Lung (tissue), 11 donors: ENCODE measurements at regions not wholly inside any gene's neighbourhood (a gene's known extent, or its start where the extent isn't known, plus 50 kb on each side); places are given as distances from the start of the nearest gene placed in this dataset.

ENCODE experiments used
- ATAC-seq: fragments of 200-7000 bp; cut with Tn5 transposase; one replicate; pipeline ENCODE4 v1.9.1; 2020; ENCODE audit warnings: moderate number of reproducible peaks; ENCODE audit not compliant: insufficient read depth, low FRiP score
- DNase-seq, 3 donors: peaks; one replicate each; pipeline ENCODE4 v3.0.0-alpha.2; 2013 to 2017
- H3K27ac ChIP-seq, 2 donors: one replicate each; pipeline ENCODE4 v1.5.1; 2013; ENCODE audit warnings: mild to moderate bottlenecking in 2 of 2, moderate library complexity in 2 of 2, control low read depth in 1 of 2, inconsistent platforms in 1 of 2, low read depth in 1 of 2, low read length in 1 of 2
- H3K27me3 ChIP-seq, 3 donors: one replicate each; pipeline ENCODE4 v1.5.1; 2013; ENCODE audit warnings: low read length in 2 of 3; ENCODE audit not compliant: control insufficient read depth in 3 of 3, insufficient read depth in 3 of 3
- H3K36me3 ChIP-seq, 4 donors: one replicate each; pipeline ENCODE4 v1.5.1; 2013; ENCODE audit warnings: low read length in 4 of 4, mild to moderate bottlenecking in 1 of 4, moderate library complexity in 1 of 4; ENCODE audit not compliant: control insufficient read depth in 4 of 4, insufficient read depth in 4 of 4
- H3K4me1 ChIP-seq, 5 donors: one replicate each; pipeline ENCODE4 v1.5.1; 2013; ENCODE audit warnings: low read length in 5 of 5, mild to moderate bottlenecking in 2 of 5, moderate library complexity in 1 of 5; ENCODE audit not compliant: control insufficient read depth in 5 of 5, insufficient read depth in 5 of 5
- H3K4me3 ChIP-seq: one replicate; pipeline ENCODE4 v1.5.1; 2013; ENCODE audit warnings: mild to moderate bottlenecking, control low read depth, moderate library complexity
- H3K9ac ChIP-seq, 2 donors: one replicate each; pipeline ENCODE4 v1.5.1; 2013; ENCODE audit warnings: low read length in 2 of 2, control low read depth in 1 of 2; ENCODE audit not compliant: insufficient read depth in 1 of 2
- H3K9me3 ChIP-seq, 4 donors: one replicate each; pipeline ENCODE4 v1.5.1; 2013; ENCODE audit warnings: low read length in 3 of 4, mild to moderate bottlenecking in 1 of 4, moderate library complexity in 1 of 4; ENCODE audit not compliant: control insufficient read depth in 4 of 4, insufficient read depth in 3 of 4
- WGBS, 2 donors: extraction: QIAGEN DNeasy Blood & Tissue Kit; methylation state at CpG; one replicate each; pipeline ENCODE4 v1.1.7; 2013; 5-methylcytosine and 5-hydroxymethylcytosine counted together
- TF ChIP-seq, protein P1 (sequence below): IDR thresholded peaks from 2 replicates; pipeline ENCODE4 v1.5.1; 2012; ENCODE audit warnings: mild to moderate bottlenecking; ENCODE audit errors: control extremely low read depth, extremely low read depth
- donor health status: control.
- donor health status: control.
- donor health status: Bipolar disorder and iron deficiency.
- donor health status: healthy.
- donor health status: DM: yes; HTN: yes; CAD: no.

DNA sequence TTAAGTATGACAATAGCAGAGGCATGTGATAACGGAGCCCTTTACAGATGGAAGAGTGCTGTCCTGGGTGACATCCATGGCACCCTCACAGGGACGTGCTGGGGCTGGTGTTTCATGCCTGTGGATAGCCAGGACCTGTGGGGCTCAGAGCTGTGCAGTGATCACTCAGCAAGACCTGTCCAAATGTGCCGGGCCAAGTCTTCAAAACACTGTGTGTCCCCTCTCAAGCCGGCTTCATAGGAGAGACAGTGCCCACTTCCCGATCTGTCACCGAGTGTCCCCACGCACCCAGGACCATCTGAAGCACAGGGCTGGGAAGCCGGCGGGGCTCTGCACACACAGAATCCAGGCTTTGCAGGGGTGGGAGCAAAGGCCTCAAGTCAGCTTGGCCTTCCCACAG, 217.2 kb upstream of the IGF1R start:
- WGBS, 2 donors: 88 to 92% methylated on average over 9 of the region's 9 CpGs
- DNase-seq: no peak

GRCh38 chr15:98433346-98433745, 215.0 kb upstream of the IGF1R start:
- H3K27ac ChIP-seq: no peak overlapping the region
- H3K27me3 ChIP-seq: no peaks in the 10 kb centered on the region
- WGBS, 2 donors: 82 to 83% methylated on average over 6 of the region's 6 CpGs
- no peak for DNase-seq
- no peak overlapping the region for H3K9ac ChIP-seq
- H3K4me1 ChIP-seq: peaks cover 0 to 3% (median 0%) of the 10 kb centered on the region in 5 donors
- no peak overlapping the region for H3K4me3 ChIP-seq
- TF ChIP-seq, protein P1, sequence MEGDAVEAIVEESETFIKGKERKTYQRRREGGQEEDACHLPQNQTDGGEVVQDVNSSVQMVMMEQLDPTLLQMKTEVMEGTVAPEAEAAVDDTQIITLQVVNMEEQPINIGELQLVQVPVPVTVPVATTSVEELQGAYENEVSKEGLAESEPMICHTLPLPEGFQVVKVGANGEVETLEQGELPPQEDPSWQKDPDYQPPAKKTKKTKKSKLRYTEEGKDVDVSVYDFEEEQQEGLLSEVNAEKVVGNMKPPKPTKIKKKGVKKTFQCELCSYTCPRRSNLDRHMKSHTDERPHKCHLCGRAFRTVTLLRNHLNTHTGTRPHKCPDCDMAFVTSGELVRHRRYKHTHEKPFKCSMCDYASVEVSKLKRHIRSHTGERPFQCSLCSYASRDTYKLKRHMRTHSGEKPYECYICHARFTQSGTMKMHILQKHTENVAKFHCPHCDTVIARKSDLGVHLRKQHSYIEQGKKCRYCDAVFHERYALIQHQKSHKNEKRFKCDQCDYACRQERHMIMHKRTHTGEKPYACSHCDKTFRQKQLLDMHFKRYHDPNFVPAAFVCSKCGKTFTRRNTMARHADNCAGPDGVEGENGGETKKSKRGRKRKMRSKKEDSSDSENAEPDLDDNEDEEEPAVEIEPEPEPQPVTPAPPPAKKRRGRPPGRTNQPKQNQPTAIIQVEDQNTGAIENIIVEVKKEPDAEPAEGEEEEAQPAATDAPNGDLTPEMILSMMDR: no peak
- no peak for ATAC-seq
- H3K36me3 ChIP-seq: no peaks in the 10 kb centered on the region
- H3K9me3 ChIP-seq: no peaks in the 10 kb centered on the region

More for the DNA sequence above, 217.2 kb upstream of the IGF1R start:
- H3K9ac ChIP-seq: no peak overlapping the region
- TF ChIP-seq, protein P1: no peak
- no peak overlapping the region for H3K27ac ChIP-seq
- H3K9me3 ChIP-seq: no peaks in the 10 kb centered on the region
- peaks cover 0 to 7% (median 0%) of the 10 kb centered on the region in 3 donors for H3K27me3 ChIP-seq
- no peak overlapping the region for H3K4me3 ChIP-seq
- peaks cover 0 to 16% (median 0%) of the 10 kb centered on the region in 5 donors for H3K4me1 ChIP-seq
- no peaks in the 10 kb centered on the region for H3K36me3 ChIP-seq
- ATAC-seq: no peak

DNA sequence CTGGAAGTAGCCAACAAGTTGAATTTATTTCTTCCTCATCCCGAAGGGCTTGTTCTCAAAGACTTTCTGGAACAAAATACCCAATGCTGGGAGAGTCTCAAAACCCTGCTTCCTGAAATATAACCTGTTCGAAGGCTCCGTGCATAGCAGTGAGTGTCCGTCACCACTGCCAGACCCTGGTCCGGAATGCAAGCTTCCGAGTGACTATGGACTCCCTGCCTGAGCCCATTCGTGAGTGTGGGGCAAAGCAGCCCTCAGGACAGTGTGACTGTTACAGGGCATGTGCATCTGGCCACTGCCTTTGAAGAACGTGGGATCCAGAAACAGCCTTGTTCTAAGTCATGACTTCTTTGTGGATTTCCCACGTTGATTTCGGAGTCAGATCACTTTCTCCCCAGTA, 214.5 kb upstream of the IGF1R start:
- no peak overlapping the region for H3K4me3 ChIP-seq
- no peak for ATAC-seq
- 81 to 92% methylated on average over 10 of the region's 10 CpGs for WGBS, 2 donors

More for the DNA sequence above, 214.5 kb upstream of the IGF1R start:
- Histone ChIP-seq H3K27me3 (no peaks in the 10 kb centered on the region), H3K9me3 (no peaks in the 10 kb centered on the region), H3K27ac (no peak overlapping the region), H3K9ac (no peak overlapping the region), H3K4me1 (no peaks in the 10 kb centered on the region), H3K36me3 (no peaks in the 10 kb centered on the region)
- TF ChIP-seq, protein P1: no peak
- DNase-seq: no peak
